ENCODE measurements at regions not wholly inside any gene's neighbourhood (a gene's known extent, or its start where the extent isn't known, plus 50 kb on each side); places are given as distances from the start of the nearest gene placed in this dataset.

GRCh38 chr2:111633643-111634042 lies 250.3 kb downstream of the ANAPC1 start:
- DNase-seq = no peak

- DNase-seq = no peak
These were observed 249.8 kb downstream of the ANAPC1 start for GRCh38 chr2:111634050-111634794.

- DNase-seq = no peak
These were observed 248.9 kb downstream of the ANAPC1 start for GRCh38 chr2:111634995-111635538.

GRCh38 chr2:111636905-111637304 lies 247.1 kb downstream of the ANAPC1 start:
- no peak for DNase-seq

- DNase-seq = no peak
These were observed 245.6 kb downstream of the ANAPC1 start for GRCh38 chr2:111638274-111638877.

- no peak for DNase-seq
These were observed 243.5 kb downstream of the ANAPC1 start for GRCh38 chr2:111640480-111640879.

- DNase-seq = no peak
These were observed 241.2 kb downstream of the ANAPC1 start for GRCh38 chr2:111642586-111643327.

GRCh38 chr2:111643759-111644158 lies 240.2 kb downstream of the ANAPC1 start:
- DNase-seq = no peak

- no peak for DNase-seq
These were observed 236.6 kb downstream of the ANAPC1 start for GRCh38 chr2:111647359-111647758.

GRCh38 chr2:111652038-111652437 lies 232.0 kb downstream of the ANAPC1 start:
- DNase-seq = no peak

GRCh38 chr2:111652681-111653080 lies 231.3 kb downstream of the ANAPC1 start:
- DNase-seq = no peak

GRCh38 chr2:111653103-111653624 lies 230.8 kb downstream of the ANAPC1 start:
- DNase-seq = no peak

GRCh38 chr2:111653913-111654312 lies 230.1 kb downstream of the ANAPC1 start:
- no peak for DNase-seq

GRCh38 chr2:111654829-111655228 lies 229.2 kb downstream of the ANAPC1 start:
- no peak for DNase-seq

- no peak for DNase-seq
These were observed 227.6 kb downstream of the ANAPC1 start for GRCh38 chr2:111656436-111656835.

- no peak for DNase-seq
These were observed 227.1 kb downstream of the ANAPC1 start for GRCh38 chr2:111656894-111657293.

GRCh38 chr2:111657351-111657975 lies 226.5 kb downstream of the ANAPC1 start:
- no peak for DNase-seq

- no peak for DNase-seq
These were observed 224.3 kb downstream of the ANAPC1 start for GRCh38 chr2:111659361-111660333.

GRCh38 chr2:111660811-111661210 lies 223.2 kb downstream of the ANAPC1 start:
- DNase-seq = no peak

GRCh38 chr2:111661286-111661940 lies 222.6 kb downstream of the ANAPC1 start:
- no peak for DNase-seq

Measured in NCI-H1105 treated with DMSO at 0.1 percent for 48 hours (cell line).